Gastrocnemius medialis (tissue), 4 donors: ENCODE measurements at regions not wholly inside any gene's neighbourhood (a gene's known extent, or its start where the extent isn't known, plus 50 kb on each side); places are given as distances from the start of the nearest gene placed in this dataset.

Experiments used
- CTCF ChIP-seq, 5 experiments: fragments of 450-650 bp in 3 of 5; fragments of 200-600 bp in 2 of 5; sonication (generic) in 2 of 5; IDR thresholded peaks in 4 of 5; conservative IDR thresholded peaks in 1 of 5; 1 replicate in 4 of 5; 2 replicates in 1 of 5; pipeline ENCODE4 v1.5.1; 2016 to 2019; ENCODE audit warnings: antibody characterized with exemption in 5 of 5, mild to moderate bottlenecking in 3 of 5, moderate library complexity in 3 of 5
- POLR2A ChIP-seq, 2 donors: fragments of 450-650 bp; IDR thresholded peaks; one replicate each; pipeline ENCODE4 v1.6.1; 2017; ENCODE audit warnings: antibody characterized with exemption in 2 of 2, mild to moderate bottlenecking in 2 of 2, moderate library complexity in 2 of 2

- no peak for TF ChIP-seq CTCF (IDR thresholded peaks at IDR 0.05 in 4 of 5, conservative IDR thresholded peaks at IDR 0.05 in 1 of 5)
- no peak for TF ChIP-seq POLR2A (IDR thresholded peaks at IDR 0.05)
These were observed 145.7 kb upstream of the AHR start for GRCh38 chr7:17152721-17153120.
